Lung (tissue), 11 donors: ENCODE measurements at regions not wholly inside any gene's neighbourhood (a gene's known extent, or its start where the extent isn't known, plus 50 kb on each side); places are given as distances from the start of the nearest gene placed in this dataset.

Source experiments
- ATAC-seq: fragments of 200-7000 bp; cut with Tn5 transposase; one replicate; pipeline ENCODE4 v1.9.1; 2020; ENCODE audit warnings: moderate number of reproducible peaks; ENCODE audit not compliant: insufficient read depth, low FRiP score
- DNase-seq, 3 donors: peaks; one replicate each; pipeline ENCODE4 v3.0.0-alpha.2; 2013 to 2017
- H3K27ac ChIP-seq, 2 donors: one replicate each; pipeline ENCODE4 v1.5.1; 2013; ENCODE audit warnings: mild to moderate bottlenecking in 2 of 2, moderate library complexity in 2 of 2, control low read depth in 1 of 2, inconsistent platforms in 1 of 2, low read depth in 1 of 2, low read length in 1 of 2
- H3K27me3 ChIP-seq, 3 donors: one replicate each; pipeline ENCODE4 v1.5.1; 2013; ENCODE audit warnings: low read length in 2 of 3; ENCODE audit not compliant: control insufficient read depth in 3 of 3, insufficient read depth in 3 of 3
- H3K36me3 ChIP-seq, 4 donors: one replicate each; pipeline ENCODE4 v1.5.1; 2013; ENCODE audit warnings: low read length in 4 of 4, mild to moderate bottlenecking in 1 of 4, moderate library complexity in 1 of 4; ENCODE audit not compliant: control insufficient read depth in 4 of 4, insufficient read depth in 4 of 4
- H3K4me1 ChIP-seq, 5 donors: one replicate each; pipeline ENCODE4 v1.5.1; 2013; ENCODE audit warnings: low read length in 5 of 5, mild to moderate bottlenecking in 2 of 5, moderate library complexity in 1 of 5; ENCODE audit not compliant: control insufficient read depth in 5 of 5, insufficient read depth in 5 of 5
- H3K4me3 ChIP-seq: one replicate; pipeline ENCODE4 v1.5.1; 2013; ENCODE audit warnings: mild to moderate bottlenecking, control low read depth, moderate library complexity
- H3K9ac ChIP-seq, 2 donors: one replicate each; pipeline ENCODE4 v1.5.1; 2013; ENCODE audit warnings: low read length in 2 of 2, control low read depth in 1 of 2; ENCODE audit not compliant: insufficient read depth in 1 of 2
- H3K9me3 ChIP-seq, 4 donors: one replicate each; pipeline ENCODE4 v1.5.1; 2013; ENCODE audit warnings: low read length in 3 of 4, mild to moderate bottlenecking in 1 of 4, moderate library complexity in 1 of 4; ENCODE audit not compliant: control insufficient read depth in 4 of 4, insufficient read depth in 3 of 4
- WGBS, 2 donors: extraction: QIAGEN DNeasy Blood & Tissue Kit; methylation state at CpG; one replicate each; pipeline ENCODE4 v1.1.7; 2013; 5-methylcytosine and 5-hydroxymethylcytosine counted together
- TF ChIP-seq, protein P1 (sequence below): IDR thresholded peaks from 2 replicates; pipeline ENCODE4 v1.5.1; 2012; ENCODE audit warnings: mild to moderate bottlenecking; ENCODE audit errors: control extremely low read depth, extremely low read depth
- donor health status: control.
- donor health status: control.
- donor health status: Bipolar disorder and iron deficiency.
- donor health status: healthy.
- donor health status: DM: yes; HTN: yes; CAD: no.

DNA sequence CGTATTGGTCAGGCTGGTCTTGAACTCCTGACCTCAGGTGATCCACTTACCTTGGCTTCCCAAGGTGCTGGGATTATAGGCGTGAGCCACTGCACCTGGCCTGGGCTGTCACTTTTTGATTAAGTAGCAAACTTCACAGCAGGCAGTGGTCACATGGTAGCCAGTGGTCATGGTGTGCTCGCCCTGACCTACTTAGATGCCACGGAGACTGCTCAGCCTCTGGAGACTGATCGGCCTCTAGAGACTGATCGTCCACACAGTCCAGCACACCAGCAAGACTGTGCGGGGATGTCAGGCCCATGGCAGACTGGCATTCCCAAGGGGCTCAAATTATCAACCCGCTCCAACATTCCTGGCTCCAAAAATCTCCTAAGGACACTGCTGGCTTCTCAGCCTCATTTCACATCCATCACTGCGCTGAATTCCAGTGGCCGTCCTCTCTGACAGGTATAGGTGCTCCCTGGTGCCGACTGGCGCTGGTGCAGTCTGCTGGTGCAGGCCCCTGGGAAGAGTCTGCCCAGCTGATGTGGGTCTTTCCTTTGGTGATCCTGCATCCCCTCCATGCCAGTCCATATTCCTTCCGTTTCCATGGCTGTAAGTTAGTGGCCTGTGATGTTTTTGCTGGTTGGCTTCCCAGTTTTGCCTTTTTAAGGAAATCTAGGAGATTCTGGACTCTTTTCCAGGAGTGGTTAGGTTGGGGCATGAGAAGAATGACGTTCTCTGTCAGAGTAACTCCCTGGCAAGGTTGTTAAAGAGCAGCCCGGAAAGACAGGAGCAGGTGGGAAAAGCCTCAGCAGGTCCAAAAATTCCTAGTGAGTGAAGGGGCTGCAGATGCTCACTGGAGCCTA lies 374.5 kb upstream of the HS6ST1 start:
- no peak for ATAC-seq

DNA sequence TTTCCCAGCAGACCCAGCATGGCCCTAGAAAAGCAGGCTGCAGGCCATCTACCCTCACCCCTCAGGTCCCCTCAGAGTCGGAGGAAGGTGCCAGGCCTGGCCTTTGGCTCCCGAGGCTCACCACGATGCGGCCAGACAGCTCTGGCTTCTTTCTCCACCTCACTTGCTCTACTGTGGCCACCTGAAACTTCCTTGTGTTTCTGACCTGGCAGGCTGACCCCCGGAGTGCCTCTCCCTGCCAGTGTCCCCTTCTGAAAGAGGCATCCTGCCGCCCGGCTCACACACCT lies 375.0 kb upstream of the HS6ST1 start:
- WGBS, 2 donors: 66 to 83% methylated on average over 7 of the region's 7 CpGs
- Histone ChIP-seq H3K27ac (no peak overlapping the region), H3K36me3 (no peaks in the 10 kb centered on the region), H3K4me1 (peaks cover 0 to 2% (median 0%) of the 10 kb centered on the region in 5 donors), H3K9ac (no peak overlapping the region), H3K9me3 (peaks cover 0 to 1% (median 0%) of the 10 kb centered on the region in 4 donors), H3K4me3 (no peak overlapping the region), H3K27me3 (no peaks in the 10 kb centered on the region)
- DNase-seq: no peak
- TF ChIP-seq, protein P1, sequence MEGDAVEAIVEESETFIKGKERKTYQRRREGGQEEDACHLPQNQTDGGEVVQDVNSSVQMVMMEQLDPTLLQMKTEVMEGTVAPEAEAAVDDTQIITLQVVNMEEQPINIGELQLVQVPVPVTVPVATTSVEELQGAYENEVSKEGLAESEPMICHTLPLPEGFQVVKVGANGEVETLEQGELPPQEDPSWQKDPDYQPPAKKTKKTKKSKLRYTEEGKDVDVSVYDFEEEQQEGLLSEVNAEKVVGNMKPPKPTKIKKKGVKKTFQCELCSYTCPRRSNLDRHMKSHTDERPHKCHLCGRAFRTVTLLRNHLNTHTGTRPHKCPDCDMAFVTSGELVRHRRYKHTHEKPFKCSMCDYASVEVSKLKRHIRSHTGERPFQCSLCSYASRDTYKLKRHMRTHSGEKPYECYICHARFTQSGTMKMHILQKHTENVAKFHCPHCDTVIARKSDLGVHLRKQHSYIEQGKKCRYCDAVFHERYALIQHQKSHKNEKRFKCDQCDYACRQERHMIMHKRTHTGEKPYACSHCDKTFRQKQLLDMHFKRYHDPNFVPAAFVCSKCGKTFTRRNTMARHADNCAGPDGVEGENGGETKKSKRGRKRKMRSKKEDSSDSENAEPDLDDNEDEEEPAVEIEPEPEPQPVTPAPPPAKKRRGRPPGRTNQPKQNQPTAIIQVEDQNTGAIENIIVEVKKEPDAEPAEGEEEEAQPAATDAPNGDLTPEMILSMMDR: no peak
- ATAC-seq: no peak

More for the DNA sequence above, 374.5 kb upstream of the HS6ST1 start:
- 81 to 93% methylated on average over 15 of the region's 15 CpGs for WGBS, 2 donors
- peaks cover 0 to 1% (median 0%) of the 10 kb centered on the region in 4 donors for H3K9me3 ChIP-seq
- H3K27me3 ChIP-seq: no peaks in the 10 kb centered on the region
- no peak overlapping the region for H3K9ac ChIP-seq
- no peak for DNase-seq
- no peaks in the 10 kb centered on the region for H3K36me3 ChIP-seq
- H3K4me3 ChIP-seq: no peak overlapping the region
- peaks cover 0 to 2% (median 0%) of the 10 kb centered on the region in 5 donors for H3K4me1 ChIP-seq
- H3K27ac ChIP-seq: no peak overlapping the region
- TF ChIP-seq, protein P1: no peak

DNA sequence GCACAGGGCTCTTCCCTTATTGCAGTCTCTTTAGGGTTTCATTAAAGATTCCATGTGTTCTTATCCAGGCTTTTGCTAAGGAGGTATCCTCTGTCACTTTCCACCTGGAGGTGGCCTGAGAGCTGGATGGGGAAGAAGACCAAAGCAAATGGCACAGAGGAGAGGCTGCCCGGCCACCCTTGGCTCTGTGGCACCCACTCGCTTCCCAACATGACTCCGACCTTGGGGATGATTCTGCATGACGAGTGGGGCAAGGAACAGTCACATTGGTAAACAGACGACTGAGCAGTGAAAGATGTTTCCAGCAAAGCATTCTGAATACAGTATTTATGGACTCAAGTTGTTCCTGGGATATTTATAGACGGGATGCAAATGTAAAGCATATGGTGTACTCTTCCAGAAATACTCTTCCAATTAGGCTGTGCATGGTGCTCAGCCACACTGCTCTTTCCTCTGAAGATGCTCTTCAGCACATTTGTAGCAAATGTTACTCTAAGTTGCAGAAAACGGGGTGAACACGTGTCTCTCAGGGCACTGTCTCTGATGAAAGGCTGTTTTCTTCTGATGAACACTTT lies 377.1 kb upstream of the HS6ST1 start:
- H3K36me3 ChIP-seq: no peaks in the 10 kb centered on the region
- TF ChIP-seq, protein P1: no peak
- peaks cover 0 to 1% (median 0%) of the 10 kb centered on the region in 4 donors for H3K9me3 ChIP-seq
- H3K27me3 ChIP-seq: no peaks in the 10 kb centered on the region
- DNase-seq: no peak
- H3K27ac ChIP-seq: no peak overlapping the region
- 81 to 85% methylated on average over 8 of the region's 8 CpGs for WGBS, 2 donors
- H3K9ac ChIP-seq: no peak overlapping the region
- no peak for ATAC-seq
- no peak overlapping the region for H3K4me3 ChIP-seq
- H3K4me1 ChIP-seq: peaks cover 0 to 2% (median 0%) of the 10 kb centered on the region in 5 donors
